ENCODE measurements at regions not wholly inside any gene's neighbourhood (a gene's known extent, or its start where the extent isn't known, plus 50 kb on each side); places are given as distances from the start of the nearest gene placed in this dataset.

DNA sequence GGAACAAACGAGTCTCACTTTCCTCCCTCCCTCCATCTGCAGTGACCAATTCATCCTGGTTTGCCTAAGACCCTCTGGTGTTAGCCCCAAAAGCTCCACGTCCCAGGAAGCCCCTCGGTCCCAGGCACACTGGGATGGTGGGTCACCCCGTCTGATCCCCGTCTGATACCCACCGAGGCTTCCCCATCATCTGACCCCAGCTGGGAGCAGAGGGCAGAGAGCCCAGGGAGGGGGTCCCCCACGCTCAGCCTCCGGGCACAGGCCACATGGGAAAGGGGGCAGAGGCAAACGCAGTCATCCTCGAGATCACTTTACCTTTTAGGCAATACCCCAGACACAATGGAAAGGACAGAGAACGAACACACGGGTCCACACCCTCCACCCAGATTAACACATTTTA lies 291.6 kb upstream of the PPP2R2D start:
- WGBS, 2 donors (ENCODE audit: low coverage in 1 of 2): 69 to 74% methylated on average over 7 of the region's 12 CpGs
- H3K27me3 ChIP-seq: peaks cover 6% of the 10 kb centered on the region
- H3K36me3 ChIP-seq: no peaks in the 10 kb centered on the region
- no peak overlapping the region for H3K27ac ChIP-seq
- TF ChIP-seq POLR2A (IDR thresholded peaks at IDR 0.05) (no peak), POLR2AphosphoS5 (IDR thresholded peaks at IDR 0.05) (no peak), EP300 (IDR thresholded peaks at IDR 0.05) (no peak)
- no peak for ATAC-seq
- no peak overlapping the region for H3K4me3 ChIP-seq
- H3K4me1 ChIP-seq: no peaks in the 10 kb centered on the region
- H3K9me3 ChIP-seq: peaks cover 0 to 29% (median 0%) of the 10 kb centered on the region in 3 donors

DNA sequence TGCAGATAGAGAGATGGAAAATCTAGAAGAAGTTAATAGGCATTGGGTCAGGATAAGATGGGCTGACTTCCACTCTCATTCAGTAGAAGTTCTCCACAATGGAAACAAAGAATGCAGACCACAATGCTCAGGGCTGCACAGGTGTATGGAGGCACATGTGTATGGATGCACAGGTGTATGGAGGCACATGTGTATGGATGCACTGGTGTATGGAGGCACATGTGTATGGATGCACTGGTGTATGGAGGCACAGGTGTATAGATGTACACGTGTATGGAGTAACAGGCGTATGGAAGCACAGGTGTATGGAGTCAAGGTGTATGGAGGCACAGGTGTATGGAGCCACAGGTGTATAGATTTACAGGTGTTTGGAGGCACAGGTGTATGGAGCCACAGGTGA lies 285.7 kb upstream of the PPP2R2D start:
- 70 to 83% methylated on average over 2 of the region's 2 CpGs for WGBS, 2 donors (ENCODE audit: low coverage in 1 of 2)
- no peak for ATAC-seq

DNA sequence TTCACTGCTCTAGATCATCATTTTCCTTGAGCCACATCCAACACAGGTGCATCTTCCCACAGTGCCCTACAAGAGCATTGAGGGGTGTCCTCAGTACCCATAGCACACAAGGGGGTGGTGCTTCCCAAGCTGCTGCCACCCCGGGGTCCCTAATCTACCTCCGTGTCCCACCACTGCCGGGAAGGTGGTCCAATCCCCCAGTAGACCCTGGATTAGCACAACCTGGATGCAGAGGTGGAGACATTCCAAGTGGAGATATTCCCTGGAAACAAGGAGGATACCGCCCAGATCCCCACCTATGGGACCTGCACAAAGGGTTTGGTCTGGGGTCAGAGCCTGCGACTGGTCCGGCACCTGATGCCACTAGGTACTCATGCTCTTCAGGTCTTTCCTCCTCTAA lies 284.8 kb upstream of the PPP2R2D start:
- no peaks in the 10 kb centered on the region for H3K36me3 ChIP-seq
- no peak overlapping the region for H3K4me3 ChIP-seq
- no peak for ATAC-seq
- H3K27ac ChIP-seq: no peak overlapping the region
- TF ChIP-seq, protein P1, sequence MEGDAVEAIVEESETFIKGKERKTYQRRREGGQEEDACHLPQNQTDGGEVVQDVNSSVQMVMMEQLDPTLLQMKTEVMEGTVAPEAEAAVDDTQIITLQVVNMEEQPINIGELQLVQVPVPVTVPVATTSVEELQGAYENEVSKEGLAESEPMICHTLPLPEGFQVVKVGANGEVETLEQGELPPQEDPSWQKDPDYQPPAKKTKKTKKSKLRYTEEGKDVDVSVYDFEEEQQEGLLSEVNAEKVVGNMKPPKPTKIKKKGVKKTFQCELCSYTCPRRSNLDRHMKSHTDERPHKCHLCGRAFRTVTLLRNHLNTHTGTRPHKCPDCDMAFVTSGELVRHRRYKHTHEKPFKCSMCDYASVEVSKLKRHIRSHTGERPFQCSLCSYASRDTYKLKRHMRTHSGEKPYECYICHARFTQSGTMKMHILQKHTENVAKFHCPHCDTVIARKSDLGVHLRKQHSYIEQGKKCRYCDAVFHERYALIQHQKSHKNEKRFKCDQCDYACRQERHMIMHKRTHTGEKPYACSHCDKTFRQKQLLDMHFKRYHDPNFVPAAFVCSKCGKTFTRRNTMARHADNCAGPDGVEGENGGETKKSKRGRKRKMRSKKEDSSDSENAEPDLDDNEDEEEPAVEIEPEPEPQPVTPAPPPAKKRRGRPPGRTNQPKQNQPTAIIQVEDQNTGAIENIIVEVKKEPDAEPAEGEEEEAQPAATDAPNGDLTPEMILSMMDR (IDR thresholded peaks at IDR 0.05): no peak
- TF ChIP-seq POLR2AphosphoS5 (IDR thresholded peaks at IDR 0.05): no peak
- no peak for TF ChIP-seq EP300 (IDR thresholded peaks at IDR 0.05)
- no peak for TF ChIP-seq POLR2A (IDR thresholded peaks at IDR 0.05)
- H3K4me1 ChIP-seq: no peaks in the 10 kb centered on the region
- H3K27me3 ChIP-seq: peaks cover 50% of the 10 kb centered on the region
- WGBS, 2 donors (ENCODE audit: low coverage in 1 of 2): 91% methylated on average over 4 of the region's 6 CpGs; no CpG with 5 or more reads in 1 of the 2 donors
- H3K9me3 ChIP-seq: no peaks in the 10 kb centered on the region

More for the DNA sequence above, 285.7 kb upstream of the PPP2R2D start:
- Histone ChIP-seq H3K4me1 (no peaks in the 10 kb centered on the region), H3K4me3 (no peak overlapping the region), H3K9me3 (no peaks in the 10 kb centered on the region), H3K27me3 (peaks cover 45% of the 10 kb centered on the region), H3K27ac (no peak overlapping the region), H3K36me3 (no peaks in the 10 kb centered on the region)
- TF ChIP-seq, protein P1 (IDR thresholded peaks at IDR 0.05): no peak
- TF ChIP-seq EP300 (IDR thresholded peaks at IDR 0.05): no peak
- no peak for TF ChIP-seq POLR2A (IDR thresholded peaks at IDR 0.05)
- TF ChIP-seq POLR2AphosphoS5 (IDR thresholded peaks at IDR 0.05): no peak

DNA sequence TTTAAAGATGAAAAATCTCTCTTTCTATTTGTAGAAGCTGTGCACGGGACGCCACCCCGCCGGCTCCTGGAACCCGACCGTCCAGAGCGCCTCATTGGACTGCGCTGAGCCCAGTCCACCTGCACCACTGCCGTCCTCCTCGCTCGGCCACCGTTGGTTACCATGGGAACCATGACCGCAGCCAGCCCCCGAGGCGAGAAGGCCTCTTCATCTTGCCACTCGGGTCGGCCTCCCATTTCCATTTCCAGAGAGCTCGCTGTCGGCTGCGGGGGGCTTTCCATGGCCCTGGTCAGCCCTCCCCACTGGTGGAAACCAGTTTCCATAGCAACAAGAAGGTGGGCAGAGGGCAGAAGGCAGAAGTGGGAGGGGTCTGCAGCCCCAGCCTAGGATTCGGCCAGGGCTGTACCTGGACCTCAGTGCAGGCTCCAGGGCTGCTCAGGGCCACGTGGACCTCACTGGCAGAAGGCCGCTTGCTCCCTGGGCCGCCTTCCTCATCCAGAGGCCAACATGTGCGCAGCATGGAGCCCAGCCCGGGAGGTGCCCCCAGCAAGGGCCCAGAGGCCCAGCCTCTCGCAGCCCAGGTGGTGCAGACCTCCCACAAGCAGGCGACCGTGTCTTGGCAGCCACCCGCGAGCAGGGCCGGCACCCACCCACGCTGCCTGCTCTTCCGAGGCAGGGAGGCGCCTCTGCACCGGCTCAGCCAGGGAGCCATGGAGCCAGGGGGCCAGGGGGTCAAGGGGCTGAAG lies 283.5 kb upstream of the PPP2R2D start:
- Histone ChIP-seq H3K36me3 (no peaks in the 10 kb centered on the region), H3K27ac (no peak overlapping the region), H3K27me3 (peaks cover 50% of the 10 kb centered on the region), H3K9me3 (no peaks in the 10 kb centered on the region), H3K4me1 (no peaks in the 10 kb centered on the region), H3K4me3 (no peak overlapping the region)
- ATAC-seq: no peak
- WGBS, 2 donors (ENCODE audit: low coverage in 1 of 2): 57 to 60% methylated on average over 10 to 13 of the region's 36 CpGs
- TF ChIP-seq, protein P1 (IDR thresholded peaks at IDR 0.05): no peak
- no peak for TF ChIP-seq POLR2A (IDR thresholded peaks at IDR 0.05)
- no peak for TF ChIP-seq POLR2AphosphoS5 (IDR thresholded peaks at IDR 0.05)
- TF ChIP-seq EP300 (IDR thresholded peaks at IDR 0.05): no peak

DNA sequence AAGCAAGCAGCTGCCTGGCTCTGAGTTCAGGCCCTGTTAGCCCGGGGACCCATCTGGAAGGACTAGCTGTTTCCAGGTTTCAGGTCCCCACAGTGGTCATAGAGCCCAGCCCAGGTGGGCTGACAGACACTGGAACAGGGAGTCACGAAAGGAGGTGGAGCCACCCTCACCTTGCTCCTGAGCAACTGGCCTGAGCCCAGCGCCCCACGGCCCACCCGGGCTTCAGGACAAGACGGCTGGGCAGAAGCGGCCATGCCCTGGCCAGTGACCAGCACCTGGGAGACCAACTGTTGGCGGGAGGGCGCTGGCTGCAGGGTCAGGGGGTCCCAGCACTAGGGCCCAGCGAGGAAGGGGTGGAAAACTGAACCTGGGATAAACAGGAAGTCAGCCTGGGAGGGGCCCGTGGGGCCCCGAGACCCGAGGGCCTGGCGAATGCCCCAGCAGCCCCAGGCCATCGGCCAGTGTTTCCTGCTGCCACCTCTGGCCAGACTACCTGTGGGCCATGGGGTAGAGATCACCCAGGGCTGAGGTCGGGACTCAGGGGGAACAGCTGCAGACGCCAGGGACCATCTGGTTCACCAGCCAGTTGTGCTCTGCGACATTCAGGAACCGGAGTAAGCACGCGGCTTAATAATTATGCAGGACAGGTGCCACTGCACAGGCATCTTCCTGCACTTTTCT lies 282.1 kb upstream of the PPP2R2D start:
- no peak overlapping the region for H3K27ac ChIP-seq
- WGBS, 2 donors (ENCODE audit: low coverage in 1 of 2): no CpG with 5 or more reads among the region's 21 CpGs
- H3K27me3 ChIP-seq: peaks cover 47% of the 10 kb centered on the region
- TF ChIP-seq POLR2AphosphoS5 (IDR thresholded peaks at IDR 0.05) (no peak), POLR2A (IDR thresholded peaks at IDR 0.05) (no peak), EP300 (IDR thresholded peaks at IDR 0.05) (no peak)
- TF ChIP-seq, protein P1 (IDR thresholded peaks at IDR 0.05): no peak
- no peaks in the 10 kb centered on the region for H3K4me1 ChIP-seq
- H3K9me3 ChIP-seq: no peaks in the 10 kb centered on the region
- H3K4me3 ChIP-seq: no peak overlapping the region
- no peaks in the 10 kb centered on the region for H3K36me3 ChIP-seq
- ATAC-seq: peak; percentile 32

All from gastroesophageal sphincter (tissue), 4 donors.